Nephron (organoid): ENCODE measurements at regions not wholly inside any gene's neighbourhood (a gene's known extent, or its start where the extent isn't known, plus 50 kb on each side); places are given as distances from the start of the nearest gene placed in this dataset.

Source experiments
- H3K27ac Mint-ChIP-seq, 3 experiments: 2 replicates each; pipeline ENCODE4 v1.8.0; 2020; ENCODE audit warnings: mixed read lengths in 3 of 3, mild to moderate bottlenecking in 2 of 3, moderate library complexity in 1 of 3
- H3K27me3 Mint-ChIP-seq: 2 replicates; pipeline ENCODE4 v1.8.0; 2021; ENCODE audit warnings: low read depth, mild to moderate bottlenecking, moderate library complexity, mixed read lengths
- H3K36me3 Mint-ChIP-seq: 2 replicates; pipeline ENCODE4 v1.8.0; 2020; ENCODE audit warnings: low read depth, mixed read lengths
- H3K4me1 Mint-ChIP-seq: 2 replicates; pipeline ENCODE4 v1.8.0; 2020; ENCODE audit warnings: mixed read lengths
- H3K4me3 Mint-ChIP-seq, 3 experiments: 2 replicates each; pipeline ENCODE4 v1.8.0; 2020; ENCODE audit warnings: mild to moderate bottlenecking in 3 of 3, mixed read lengths in 3 of 3, moderate library complexity in 2 of 3
- H3K9me3 Mint-ChIP-seq: 2 replicates; pipeline ENCODE4 v1.8.0; 2020; ENCODE audit warnings: mixed read lengths
- CTCF ChIP-seq, 3 experiments: fragments of 200-600 bp; sonication (generic); IDR thresholded peaks; one replicate each; pipeline ENCODE4 v1.5.0; 2021; ENCODE audit warnings: antibody characterized with exemption in 3 of 3; ENCODE audit not compliant: unreplicated experiment in 3 of 3

- Mint-ChIP-seq H3K27me3 (no peaks in the 10 kb centered on the region), H3K4me3 (no peak overlapping the region), H3K9me3 (peaks cover 14% of the 10 kb centered on the region), H3K36me3 (no peaks in the 10 kb centered on the region), H3K27ac (no peak overlapping the region), H3K4me1 (peaks cover 10% of the 10 kb centered on the region)
- no peak for TF ChIP-seq CTCF (IDR thresholded peaks at IDR 0.05; ENCODE audit: unreplicated experiment in 3 of 3)
These were observed 83.6 kb upstream of the NCKAP5 start for GRCh38 chr2:133651861-133652260.

- H3K9me3 Mint-ChIP-seq: peaks cover 14% of the 10 kb centered on the region
- peaks cover 10% of the 10 kb centered on the region for H3K4me1 Mint-ChIP-seq
These were observed 84.1 kb upstream of the NCKAP5 start for GRCh38 chr2:133652398-133652797.

GRCh38 chr2:133653056-133653455 is 84.8 kb upstream of the NCKAP5 start:
- Mint-ChIP-seq H3K9me3 (peaks cover 14% of the 10 kb centered on the region), H3K27ac (no peak overlapping the region), H3K4me3 (no peak overlapping the region), H3K4me1 (peaks cover 10% of the 10 kb centered on the region), H3K36me3 (no peaks in the 10 kb centered on the region), H3K27me3 (no peaks in the 10 kb centered on the region)
- no peak for TF ChIP-seq CTCF (IDR thresholded peaks at IDR 0.05; ENCODE audit: unreplicated experiment in 3 of 3)

More at GRCh38 chr2:133652398-133652797, 84.1 kb upstream of the NCKAP5 start:
- no peak for TF ChIP-seq CTCF (IDR thresholded peaks at IDR 0.05; ENCODE audit: unreplicated experiment in 3 of 3)
- no peaks in the 10 kb centered on the region for H3K36me3 Mint-ChIP-seq
- H3K4me3 Mint-ChIP-seq: no peak overlapping the region
- H3K27ac Mint-ChIP-seq: peak overlapping the region in 1 of 3 experiments; percentile 8
- H3K27me3 Mint-ChIP-seq: no peaks in the 10 kb centered on the region

GRCh38 chr2:133654949-133655348 is 86.7 kb upstream of the NCKAP5 start:
- Mint-ChIP-seq H3K4me3 (no peak overlapping the region), H3K27me3 (peaks cover 1% of the 10 kb centered on the region), H3K27ac (no peak overlapping the region), H3K9me3 (peaks cover 8% of the 10 kb centered on the region), H3K4me1 (peaks cover 10% of the 10 kb centered on the region), H3K36me3 (no peaks in the 10 kb centered on the region)
- no peak for TF ChIP-seq CTCF (IDR thresholded peaks at IDR 0.05; ENCODE audit: unreplicated experiment in 3 of 3)

GRCh38 chr2:133655610-133656009 is 87.3 kb upstream of the NCKAP5 start:
- Mint-ChIP-seq H3K27ac (no peak overlapping the region), H3K27me3 (peaks cover 4% of the 10 kb centered on the region), H3K4me1 (peaks cover 10% of the 10 kb centered on the region), H3K9me3 (peaks cover 8% of the 10 kb centered on the region), H3K36me3 (no peaks in the 10 kb centered on the region), H3K4me3 (no peak overlapping the region)
- no peak for TF ChIP-seq CTCF (IDR thresholded peaks at IDR 0.05; ENCODE audit: unreplicated experiment in 3 of 3)

GRCh38 chr2:133657591-133657990 is 89.3 kb upstream of the NCKAP5 start:
- Mint-ChIP-seq H3K36me3 (no peaks in the 10 kb centered on the region), H3K4me1 (peaks cover 8% of the 10 kb centered on the region), H3K9me3 (no peaks in the 10 kb centered on the region), H3K27me3 (peaks cover 4% of the 10 kb centered on the region), H3K4me3 (no peak overlapping the region), H3K27ac (no peak overlapping the region)
- no peak for TF ChIP-seq CTCF (IDR thresholded peaks at IDR 0.05; ENCODE audit: unreplicated experiment in 3 of 3)
